ENCODE measurements at regions not wholly inside any gene's neighbourhood (a gene's known extent, or its start where the extent isn't known, plus 50 kb on each side); places are given as distances from the start of the nearest gene placed in this dataset.

GRCh38 chr9:8262625-8263622 is 463.3 kb upstream of the DMAC1 start:
- DNase-seq = no peak

- DNase-seq = no peak
These were observed 462.2 kb upstream of the DMAC1 start for GRCh38 chr9:8261737-8262136.

GRCh38 chr9:8259028-8259427 is 459.4 kb upstream of the DMAC1 start:
- DNase-seq = no peak

GRCh38 chr9:8256880-8257279 is 457.3 kb upstream of the DMAC1 start:
- DNase-seq = no peak

- DNase-seq = no peak
These were observed 456.3 kb upstream of the DMAC1 start for GRCh38 chr9:8255850-8256249.

GRCh38 chr9:8254541-8254940 is 455.0 kb upstream of the DMAC1 start:
- no peak for DNase-seq

- no peak for DNase-seq
These were observed 452.9 kb upstream of the DMAC1 start for GRCh38 chr9:8252445-8252844.

GRCh38 chr9:8251566-8251965 is 452.0 kb upstream of the DMAC1 start:
- DNase-seq = no peak

- DNase-seq = no peak
These were observed 445.0 kb upstream of the DMAC1 start for GRCh38 chr9:8244505-8245092.

- DNase-seq = no peak
These were observed 441.6 kb upstream of the DMAC1 start for GRCh38 chr9:8241201-8241600.

GRCh38 chr9:8237096-8237495 is 437.5 kb upstream of the DMAC1 start:
- DNase-seq = no peak

GRCh38 chr9:8235489-8235888 is 435.9 kb upstream of the DMAC1 start:
- DNase-seq = no peak

- DNase-seq = no peak
These were observed 434.7 kb upstream of the DMAC1 start for GRCh38 chr9:8234316-8234715.

- DNase-seq = no peak
These were observed 433.1 kb upstream of the DMAC1 start for GRCh38 chr9:8232726-8233125.

GRCh38 chr9:8229226-8229625 is 429.6 kb upstream of the DMAC1 start:
- no peak for DNase-seq

- no peak for DNase-seq
These were observed 424.8 kb upstream of the DMAC1 start for GRCh38 chr9:8224381-8224801.

- no peak for DNase-seq
These were observed 424.3 kb upstream of the DMAC1 start for GRCh38 chr9:8223861-8224260.

- no peak for DNase-seq
These were observed 421.9 kb upstream of the DMAC1 start for GRCh38 chr9:8221462-8221861.

- no peak for DNase-seq
These were observed 408.9 kb upstream of the DMAC1 start for GRCh38 chr9:8208465-8208864.

- DNase-seq = no peak
These were observed 408.0 kb upstream of the DMAC1 start for GRCh38 chr9:8207596-8207995.

GRCh38 chr9:8206720-8207119 is 407.1 kb upstream of the DMAC1 start:
- no peak for DNase-seq

GRCh38 chr9:8205576-8205975 is 406.0 kb upstream of the DMAC1 start:
- DNase-seq = no peak

- DNase-seq = no peak
These were observed 390.3 kb upstream of the DMAC1 start for GRCh38 chr9:8189881-8190280.
